CD4-positive, alpha-beta memory T cell (primary cell): ENCODE measurements at regions not wholly inside any gene's neighbourhood (a gene's known extent, or its start where the extent isn't known, plus 50 kb on each side); places are given as distances from the start of the nearest gene placed in this dataset.

ENCODE experiments used
- CTCF ChIA-PET: fragments of 350-600 bp; sonication (Branson Sonifier 250); formaldehyde crosslinking; loops from one replicate; lab custom pipeline; 2021; ENCODE audit warnings: inconsistent platforms; ENCODE audit not compliant: partially characterized antibody; lab: Charles Lee
- POLR2A ChIA-PET: fragments of 350-600 bp; sonication (Branson Sonifier 250); formaldehyde crosslinking; loops from one replicate; lab custom pipeline; 2021; ENCODE audit not compliant: partially characterized antibody; lab: Charles Lee
- DNase-seq, 5 donors: peaks; one replicate each; pipeline versions ENCODE4 v3.0.0 to v3.0.0-alpha.2; 2020 to 2022; ENCODE audit warnings: mixed read lengths in 1 of 5
- H3K27ac ChIP-seq: one replicate; pipeline ENCODE4 v1.7.0; 2013; ENCODE audit warnings: low read depth, low read length
- H3K27me3 ChIP-seq: 2 replicates; pipeline ENCODE4 v1.7.0; 2013; ENCODE audit warnings: mild to moderate bottlenecking, low read length, moderate library complexity; ENCODE audit not compliant: insufficient read depth
- H3K36me3 ChIP-seq: 2 replicates; pipeline ENCODE4 v1.7.0; 2013; ENCODE audit warnings: mild to moderate bottlenecking, low read length, moderate library complexity; ENCODE audit not compliant: insufficient read depth
- H3K4me1 ChIP-seq: 2 replicates; pipeline ENCODE4 v1.7.0; 2013; ENCODE audit warnings: mild to moderate bottlenecking, low read length, moderate library complexity; ENCODE audit not compliant: insufficient read depth
- H3K4me3 ChIP-seq, 2 donors: one replicate each; pipeline ENCODE4 v1.7.0; 2013; ENCODE audit warnings: low read length in 2 of 2, mild to moderate bottlenecking in 1 of 2
- H3K9me3 ChIP-seq, 2 donors: one replicate each; pipeline ENCODE4 v1.7.0; 2013; ENCODE audit warnings: low read length in 2 of 2, control low read depth in 1 of 2; ENCODE audit not compliant: control insufficient read depth in 1 of 2
- H3K27ac Mint-ChIP-seq, 7 donors: one replicate each; pipeline ENCODE4 v1.8.0; 2020 to 2021; ENCODE audit warnings: mixed read lengths in 7 of 7, mild to moderate bottlenecking in 6 of 7, inconsistent platforms in 3 of 7, moderate library complexity in 3 of 7
- H3K27me3 Mint-ChIP-seq, 2 donors: one replicate each; pipeline ENCODE4 v1.8.0; 2020 to 2021; ENCODE audit warnings: mixed read lengths in 2 of 2
- H3K36me3 Mint-ChIP-seq, 2 donors: one replicate each; pipeline ENCODE4 v1.8.0; 2020 to 2021; ENCODE audit warnings: mixed read lengths in 2 of 2, inconsistent platforms in 1 of 2, mild to moderate bottlenecking in 1 of 2
- H3K4me1 Mint-ChIP-seq, 4 donors: one replicate each; pipeline ENCODE4 v1.8.0; 2020 to 2021; ENCODE audit warnings: mixed read lengths in 4 of 4, mild to moderate bottlenecking in 1 of 4
- H3K4me3 Mint-ChIP-seq, 8 donors: one replicate each; pipeline ENCODE4 v1.8.0; 2020 to 2021; ENCODE audit warnings: mixed read lengths in 8 of 8, mild to moderate bottlenecking in 7 of 8, moderate library complexity in 6 of 8, inconsistent platforms in 3 of 8
- H3K9me3 Mint-ChIP-seq, 8 donors: one replicate each; pipeline ENCODE4 v1.8.0; 2020 to 2021; ENCODE audit warnings: mixed read lengths in 8 of 8, mild to moderate bottlenecking in 5 of 8, inconsistent platforms in 3 of 8, moderate library complexity in 1 of 8
- intact Hi-C: fragments of 100-400 bp; cut with micrococcal nuclease; formaldehyde crosslinking; loops from one replicate; pipeline ENCODE4 v1.15.1; 2023

DNA sequence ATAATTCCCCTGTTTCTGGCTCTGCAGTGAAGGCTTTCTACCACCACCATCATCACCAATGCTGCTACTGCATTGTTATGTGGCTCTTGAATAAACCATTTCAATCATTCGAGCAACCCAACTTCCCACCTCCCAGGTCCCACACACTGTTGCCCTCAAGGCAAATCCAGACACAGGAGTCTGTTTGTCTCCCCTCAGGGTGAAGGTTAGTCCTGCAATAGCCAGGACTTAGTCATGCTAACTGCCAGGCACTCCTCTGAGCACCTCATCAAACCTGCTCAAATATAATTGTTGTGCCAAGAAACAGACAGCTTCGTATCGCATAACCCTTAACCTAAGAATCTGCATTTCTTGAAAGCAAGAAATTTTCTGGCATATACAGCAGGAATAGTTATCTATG is 213.2 kb downstream of the KDR start:
- H3K36me3 ChIP-seq: no peaks in the 10 kb centered on the region
- Mint-ChIP-seq H3K36me3 (no peaks in the 10 kb centered on the region), H3K9me3 (peaks cover 0 to 8% (median 0%) of the 10 kb centered on the region in 8 donors), H3K27me3 (no peaks in the 10 kb centered on the region), H3K27ac (no peak overlapping the region), H3K4me1 (peaks cover 0 to 6% (median 0%) of the 10 kb centered on the region in 4 donors), H3K4me3 (no peak overlapping the region)
- H3K27me3 ChIP-seq: no peaks in the 10 kb centered on the region
- ChIA-PET CTCF (no interaction called here), POLR2A (no interaction called here)
- no peaks in the 10 kb centered on the region for H3K4me1 ChIP-seq
- no peak overlapping the region for H3K4me3 ChIP-seq
- intact Hi-C loops: no loop called here
- H3K9me3 ChIP-seq: no peaks in the 10 kb centered on the region
- no peak for DNase-seq
- H3K27ac ChIP-seq: no peak overlapping the region

DNA sequence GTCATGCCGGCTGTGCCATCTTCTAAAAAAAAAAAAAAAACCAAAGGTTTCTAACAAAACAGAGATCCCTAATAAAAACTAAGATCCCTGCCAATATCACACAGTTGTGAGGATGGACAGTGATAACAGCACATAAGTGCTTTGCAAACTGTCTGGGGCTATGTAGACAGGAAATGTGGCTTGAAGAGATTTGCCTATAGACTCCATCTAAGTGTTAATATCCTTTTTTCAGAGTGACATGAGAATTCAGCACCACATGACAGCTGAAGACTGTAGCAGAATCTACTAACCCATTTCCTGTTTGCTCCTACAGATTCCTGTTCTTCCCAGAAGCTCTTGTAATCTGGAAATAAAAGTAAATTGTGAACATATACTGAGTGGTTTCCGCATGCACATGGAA is 215.4 kb downstream of the KDR start:
- Mint-ChIP-seq H3K9me3 (peaks cover 0 to 17% (median 8%) of the 10 kb centered on the region in 8 donors), H3K36me3 (no peaks in the 10 kb centered on the region), H3K4me3 (no peak overlapping the region), H3K27ac (no peak overlapping the region), H3K27me3 (no peaks in the 10 kb centered on the region), H3K4me1 (peaks cover 0 to 6% (median 0%) of the 10 kb centered on the region in 4 donors)
- intact Hi-C loops: no loop called here
- Histone ChIP-seq H3K27ac (no peak overlapping the region), H3K36me3 (no peaks in the 10 kb centered on the region), H3K27me3 (no peaks in the 10 kb centered on the region), H3K4me1 (no peaks in the 10 kb centered on the region), H3K9me3 (no peaks in the 10 kb centered on the region), H3K4me3 (no peak overlapping the region)
- ChIA-PET CTCF (no interaction called here), POLR2A (no interaction called here)
- DNase-seq: no peak

DNA sequence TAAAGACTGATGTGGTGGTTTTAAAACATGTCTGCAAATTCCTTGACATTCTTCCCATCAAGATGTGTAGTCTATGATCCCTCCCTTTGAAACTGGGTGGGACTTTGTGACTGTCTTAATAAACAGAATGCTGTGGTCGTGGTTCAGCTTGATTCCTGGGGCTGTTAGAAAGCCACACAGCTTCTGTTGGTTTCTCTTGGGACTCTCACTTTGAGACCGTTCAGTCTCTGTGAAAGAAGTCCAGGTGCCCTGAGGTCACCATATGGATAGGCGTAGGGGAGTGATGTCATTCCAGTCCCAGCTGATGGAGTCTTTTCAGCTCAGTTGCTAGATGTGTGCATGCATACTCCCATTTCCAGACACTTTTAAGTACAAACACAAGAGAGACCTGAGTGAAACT is 216.6 kb downstream of the KDR start:
- H3K4me3 Mint-ChIP-seq: no peak overlapping the region
- H3K27me3 Mint-ChIP-seq: no peaks in the 10 kb centered on the region
- H3K4me1 ChIP-seq: no peaks in the 10 kb centered on the region
- no peaks in the 10 kb centered on the region for H3K36me3 Mint-ChIP-seq
- intact Hi-C loops: no loop called here
- peaks cover 0 to 17% (median 9%) of the 10 kb centered on the region in 8 donors for H3K9me3 Mint-ChIP-seq
- ChIA-PET POLR2A (no interaction called here), CTCF (no interaction called here)
- H3K4me3 ChIP-seq: no peak overlapping the region
- H3K9me3 ChIP-seq: no peaks in the 10 kb centered on the region
- H3K36me3 ChIP-seq: no peaks in the 10 kb centered on the region
- DNase-seq: no peak
- H3K27me3 ChIP-seq: no peaks in the 10 kb centered on the region
- H3K27ac ChIP-seq: no peak overlapping the region
- peaks cover 0 to 6% (median 0%) of the 10 kb centered on the region in 4 donors for H3K4me1 Mint-ChIP-seq
- no peak overlapping the region for H3K27ac Mint-ChIP-seq

DNA sequence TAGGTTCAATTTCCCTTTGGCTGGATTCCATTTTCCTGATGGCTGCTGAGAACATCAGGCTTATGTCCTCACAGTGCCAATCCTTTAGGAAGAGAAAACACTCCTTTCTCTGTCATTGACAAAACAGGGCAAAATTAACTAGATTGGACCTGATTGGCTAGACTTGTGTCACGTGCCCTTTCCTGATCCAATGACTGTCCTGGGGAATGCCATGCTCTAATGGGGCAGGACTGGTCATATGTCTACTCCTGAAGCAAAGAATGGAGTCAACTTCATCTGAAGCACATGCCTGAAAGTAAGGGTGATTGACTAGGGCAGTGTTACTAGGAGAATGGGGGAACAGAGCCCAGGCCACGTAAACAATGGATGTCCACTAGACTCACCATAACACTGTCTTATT is 220.4 kb downstream of the KDR start:
- Histone ChIP-seq H3K9me3 (no peaks in the 10 kb centered on the region), H3K4me1 (no peaks in the 10 kb centered on the region), H3K27ac (no peak overlapping the region), H3K27me3 (no peaks in the 10 kb centered on the region), H3K36me3 (no peaks in the 10 kb centered on the region), H3K4me3 (no peak overlapping the region)
- H3K27me3 Mint-ChIP-seq: peaks cover 2% of the 10 kb centered on the region in 2 donors
- no peak for DNase-seq
- no peak overlapping the region for H3K27ac Mint-ChIP-seq
- CTCF ChIA-PET: no interaction called here
- peaks cover 0 to 5% (median 0%) of the 10 kb centered on the region in 4 donors for H3K4me1 Mint-ChIP-seq
- H3K36me3 Mint-ChIP-seq: no peaks in the 10 kb centered on the region
- no peak overlapping the region for H3K4me3 Mint-ChIP-seq
- POLR2A ChIA-PET: no interaction called here
- intact Hi-C loops: no loop called here
- peaks cover 0 to 17% (median 11%) of the 10 kb centered on the region in 8 donors for H3K9me3 Mint-ChIP-seq

DNA sequence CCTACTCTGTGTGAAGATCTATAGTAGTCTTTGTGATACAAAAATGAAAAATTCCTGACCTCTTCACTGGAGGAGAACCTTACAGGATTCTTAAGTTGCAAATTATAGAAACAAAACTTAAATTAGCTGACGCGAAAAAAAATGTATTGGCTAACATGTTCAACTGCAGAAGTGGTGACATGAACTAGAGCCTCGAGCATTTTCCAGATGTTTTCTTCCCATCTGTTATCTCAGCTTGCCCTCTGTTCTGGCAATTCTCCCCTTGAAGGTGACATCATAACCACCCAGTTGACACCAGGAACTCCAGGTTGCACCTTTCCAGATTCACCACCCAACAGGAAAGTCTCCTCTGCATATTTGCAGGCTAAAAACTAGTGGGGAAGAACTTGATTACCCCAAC is 222.4 kb downstream of the KDR start:
- Histone ChIP-seq H3K27me3 (no peaks in the 10 kb centered on the region), H3K27ac (no peak overlapping the region), H3K9me3 (no peaks in the 10 kb centered on the region), H3K4me3 (no peak overlapping the region), H3K36me3 (no peaks in the 10 kb centered on the region), H3K4me1 (no peaks in the 10 kb centered on the region)
- no peak overlapping the region for H3K27ac Mint-ChIP-seq
- H3K27me3 Mint-ChIP-seq: peaks cover 2% of the 10 kb centered on the region in 2 donors
- ChIA-PET CTCF (no interaction called here), POLR2A (no interaction called here)
- intact Hi-C loops: no loop called here
- peaks cover 0 to 3% (median 0%) of the 10 kb centered on the region in 4 donors for H3K4me1 Mint-ChIP-seq
- peaks cover 0 to 17% (median 10%) of the 10 kb centered on the region in 8 donors for H3K9me3 Mint-ChIP-seq
- H3K36me3 Mint-ChIP-seq: no peaks in the 10 kb centered on the region
- no peak overlapping the region for H3K4me3 Mint-ChIP-seq
- no peak for DNase-seq

DNA sequence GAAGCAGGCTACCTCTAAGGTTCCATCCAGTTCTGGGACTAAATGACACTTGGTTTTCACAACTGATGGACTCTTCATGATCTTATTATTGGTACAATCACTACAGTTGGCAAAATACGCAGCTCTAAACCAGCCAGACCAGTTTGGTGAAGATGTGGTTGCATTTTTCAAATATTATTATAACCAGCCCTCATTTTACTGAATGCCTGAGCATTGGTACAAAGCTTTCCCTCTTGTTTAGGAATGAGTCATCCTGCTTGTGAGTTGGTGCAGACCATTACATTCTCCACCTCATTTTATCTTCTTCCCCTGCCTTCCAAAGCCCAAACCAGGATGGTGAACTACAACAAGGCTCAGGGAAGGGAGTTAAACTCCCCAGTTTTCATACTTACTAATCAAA is 223.1 kb downstream of the KDR start:
- Histone ChIP-seq H3K36me3 (no peaks in the 10 kb centered on the region), H3K9me3 (no peaks in the 10 kb centered on the region), H3K4me1 (no peaks in the 10 kb centered on the region), H3K27ac (no peak overlapping the region), H3K27me3 (no peaks in the 10 kb centered on the region), H3K4me3 (no peak overlapping the region)
- Mint-ChIP-seq H3K9me3 (peaks cover 0 to 17% (median 6%) of the 10 kb centered on the region in 8 donors), H3K27me3 (peaks cover 2% of the 10 kb centered on the region in 2 donors), H3K4me1 (peaks cover 0 to 3% (median 0%) of the 10 kb centered on the region in 4 donors), H3K36me3 (no peaks in the 10 kb centered on the region), H3K27ac (no peak overlapping the region), H3K4me3 (no peak overlapping the region)
- no peak for DNase-seq
- ChIA-PET POLR2A (no interaction called here), CTCF (no interaction called here)
- intact Hi-C loops: no loop called here

DNA sequence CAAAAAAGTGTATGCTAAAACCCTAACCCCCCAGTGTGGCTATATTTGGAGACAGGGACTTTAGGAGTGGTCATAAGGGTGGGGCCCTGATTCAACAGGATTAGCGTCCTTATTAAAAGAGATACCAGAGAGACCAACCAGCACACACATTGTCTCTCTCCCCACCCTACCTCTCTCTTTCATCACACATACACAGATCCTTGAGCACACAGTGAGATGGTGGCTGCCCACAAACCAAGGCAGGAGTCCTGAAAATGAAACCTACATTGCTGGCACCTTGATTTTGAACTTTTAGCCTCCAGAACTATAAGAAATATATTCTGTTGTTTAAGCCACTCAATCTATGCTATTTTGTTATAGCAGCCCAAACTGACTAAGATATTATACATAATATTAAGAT is 224.2 kb downstream of the KDR start:
- intact Hi-C loops: no loop called here
- no peak overlapping the region for H3K4me3 ChIP-seq
- H3K4me3 Mint-ChIP-seq: no peak overlapping the region

More for the DNA sequence above, 224.2 kb downstream of the KDR start:
- Mint-ChIP-seq H3K4me1 (peaks cover 0 to 3% (median 0%) of the 10 kb centered on the region in 4 donors), H3K36me3 (no peaks in the 10 kb centered on the region), H3K27me3 (peaks cover 2% of the 10 kb centered on the region in 2 donors), H3K27ac (no peak overlapping the region), H3K9me3 (peaks cover 0 to 9% (median 4%) of the 10 kb centered on the region in 8 donors)
- Histone ChIP-seq H3K4me1 (no peaks in the 10 kb centered on the region), H3K27ac (no peak overlapping the region), H3K27me3 (no peaks in the 10 kb centered on the region), H3K36me3 (no peaks in the 10 kb centered on the region), H3K9me3 (no peaks in the 10 kb centered on the region)
- no peak for DNase-seq
- ChIA-PET POLR2A (no interaction called here), CTCF (no interaction called here)
